NOMO-1 treated with DMSO at 0.1 percent for 48 hours (cell line): ENCODE measurements at regions not wholly inside any gene's neighbourhood (a gene's known extent, or its start where the extent isn't known, plus 50 kb on each side); places are given as distances from the start of the nearest gene placed in this dataset.
A peak's percentile ranks its signal among the peaks of the same experiment; 100 is the strongest.

ENCODE experiments used
- DNase-seq: peaks from one replicate; lab custom pipeline; 2025; ENCODE audit not compliant: unreplicated experiment; lab: John Stamatoyannopoulos, UW

- no peak for DNase-seq
Observed at GRCh38 chr3:72569754-72570440, 278.3 kb downstream of the SHQ1 start.

- no peak for DNase-seq
Observed at GRCh38 chr3:72568083-72568482, 280.2 kb downstream of the SHQ1 start.

DNA sequence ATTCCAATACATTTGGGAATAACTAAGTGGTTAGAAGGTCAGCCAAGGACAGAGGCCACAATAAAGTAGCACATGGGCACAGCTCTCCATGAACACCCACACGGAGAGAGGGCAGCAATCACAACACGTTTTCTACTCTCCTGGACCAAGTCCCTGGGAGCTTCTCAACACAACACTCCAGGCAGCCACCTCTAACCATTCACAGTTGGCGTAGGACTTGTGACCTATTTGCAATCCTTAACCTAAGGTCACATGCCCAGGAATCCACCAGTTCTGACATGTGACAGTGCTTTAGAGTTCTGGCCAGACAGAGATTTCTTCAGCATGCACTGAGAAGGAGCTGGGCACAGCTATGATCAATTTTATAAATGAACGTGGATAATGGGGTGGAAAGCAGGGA, 280.8 kb downstream of the SHQ1 start:
- no peak for DNase-seq

DNA sequence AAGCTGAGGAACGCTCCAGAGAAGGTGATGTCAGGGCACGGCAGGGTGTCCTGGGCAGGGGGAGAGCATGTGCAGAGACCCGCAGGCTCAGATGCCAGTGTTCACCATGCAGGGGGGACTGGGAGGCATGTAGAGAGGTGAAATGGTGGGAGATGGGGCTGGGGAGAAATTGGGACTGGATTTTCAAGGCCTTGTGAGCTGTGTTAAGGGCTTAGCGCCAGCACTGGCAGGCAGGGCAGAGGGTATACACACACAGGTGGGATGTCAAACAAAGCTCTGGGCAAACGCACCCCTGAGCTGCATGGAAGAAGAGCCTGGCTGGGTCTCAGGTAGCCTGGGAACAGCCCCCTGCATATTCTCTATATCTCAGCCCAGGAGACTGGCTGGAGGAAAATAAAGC, 282.7 kb downstream of the SHQ1 start:
- no peak for DNase-seq

- no peak for DNase-seq
Observed at GRCh38 chr3:72563690-72564370, 284.4 kb downstream of the SHQ1 start.

DNA sequence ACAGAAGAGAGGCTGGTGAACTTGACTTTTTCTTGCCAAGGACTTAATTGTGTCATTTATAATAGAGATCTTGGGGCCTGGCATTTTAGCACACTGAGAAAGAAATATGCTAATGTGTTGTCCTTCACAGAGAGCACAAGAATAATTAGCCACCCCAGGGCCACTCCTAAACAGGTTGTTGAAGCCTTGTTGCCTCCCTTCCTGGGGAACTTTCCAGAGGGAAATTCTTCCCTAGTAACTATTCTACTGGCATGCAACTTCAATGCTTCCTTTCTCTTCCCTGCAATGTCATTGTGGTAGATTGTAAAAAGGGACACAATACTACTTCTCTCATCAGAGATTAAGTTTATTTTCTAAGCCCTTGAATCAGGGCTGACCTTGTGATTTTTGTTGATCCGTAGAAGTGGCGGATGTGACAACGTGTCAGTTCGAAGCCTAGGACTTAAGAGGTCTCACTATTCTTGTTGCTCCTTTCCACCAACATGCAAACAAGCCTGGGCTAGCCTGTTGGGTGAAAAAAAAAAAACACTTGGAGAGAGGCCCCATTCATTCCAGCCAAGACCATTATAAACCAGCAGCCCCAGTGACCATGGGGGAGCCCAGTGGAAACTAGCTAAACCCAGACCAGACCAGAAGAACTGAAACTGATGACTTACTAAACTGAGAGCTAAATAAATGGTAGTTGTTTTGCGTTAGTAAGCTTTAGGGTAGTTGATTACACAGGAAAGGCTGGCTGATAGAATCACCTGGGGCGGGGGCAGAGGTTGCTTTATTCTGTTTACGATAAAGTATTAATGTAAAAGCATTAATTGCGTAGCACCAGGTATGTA, 287.2 kb downstream of the SHQ1 start:
- no peak for DNase-seq

DNA sequence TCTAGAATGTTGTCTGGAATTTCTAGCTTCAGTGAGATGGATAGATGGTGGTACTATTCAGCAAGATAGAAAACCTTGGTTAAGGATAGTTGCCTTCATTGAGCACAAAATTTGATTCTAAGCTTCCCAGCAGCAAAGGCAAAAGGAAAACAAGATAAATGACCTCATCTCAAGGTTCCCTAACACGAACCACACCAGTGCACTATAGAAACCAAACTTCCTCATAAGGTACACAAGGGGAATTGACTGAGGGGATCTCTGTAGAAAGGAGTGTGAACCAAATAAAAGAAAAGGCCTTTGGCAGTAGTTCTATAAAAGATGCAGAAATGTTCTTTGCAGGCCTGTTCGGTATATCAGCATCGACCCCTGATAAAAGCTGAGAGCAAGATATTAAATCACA, 288.9 kb downstream of the SHQ1 start:
- DNase-seq, result peak; percentile 58

DNA sequence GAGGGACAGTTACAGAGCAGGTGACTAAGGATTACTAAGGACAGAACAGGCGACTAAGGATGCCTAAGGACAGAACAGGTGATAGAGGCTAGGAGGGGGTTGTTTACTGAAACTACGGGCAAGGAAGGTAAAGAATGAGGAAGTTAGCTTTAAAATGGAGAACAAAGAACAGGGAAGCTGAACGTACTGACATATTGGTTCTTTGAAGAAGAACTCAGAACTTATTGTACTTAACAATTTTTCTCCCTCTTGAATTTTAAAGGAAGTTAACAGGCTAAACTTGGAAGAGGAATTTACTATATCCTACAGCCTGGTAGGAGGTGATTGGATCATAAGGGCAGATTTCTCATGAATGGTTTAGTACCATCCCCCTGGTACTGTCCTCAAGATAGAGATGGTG, 290.2 kb downstream of the SHQ1 start:
- DNase-seq, result peak; percentile 51

GRCh38 chr3:72555714-72556113, 292.5 kb downstream of the SHQ1 start:
- DNase-seq, result no peak

DNA sequence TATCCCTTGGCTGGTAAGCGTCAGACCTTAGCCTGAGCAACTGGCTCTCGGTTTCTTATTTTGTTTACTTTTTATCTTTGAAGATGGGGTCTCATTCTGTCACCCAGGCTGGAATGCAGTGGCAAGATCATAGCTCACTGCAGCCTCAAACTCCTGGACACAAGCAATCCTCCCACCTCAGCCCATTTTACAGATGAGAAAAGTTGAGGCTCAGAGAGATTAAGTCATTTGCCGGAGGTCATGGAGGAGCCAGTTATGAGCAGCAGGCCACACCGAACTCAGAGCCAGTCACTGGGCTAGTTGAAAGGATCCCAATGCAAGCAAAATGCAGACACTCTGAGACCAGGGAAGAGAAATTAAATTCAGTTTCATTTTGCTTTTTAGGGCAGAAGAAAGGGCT, 293.6 kb downstream of the SHQ1 start:
- DNase-seq, result no peak

DNA sequence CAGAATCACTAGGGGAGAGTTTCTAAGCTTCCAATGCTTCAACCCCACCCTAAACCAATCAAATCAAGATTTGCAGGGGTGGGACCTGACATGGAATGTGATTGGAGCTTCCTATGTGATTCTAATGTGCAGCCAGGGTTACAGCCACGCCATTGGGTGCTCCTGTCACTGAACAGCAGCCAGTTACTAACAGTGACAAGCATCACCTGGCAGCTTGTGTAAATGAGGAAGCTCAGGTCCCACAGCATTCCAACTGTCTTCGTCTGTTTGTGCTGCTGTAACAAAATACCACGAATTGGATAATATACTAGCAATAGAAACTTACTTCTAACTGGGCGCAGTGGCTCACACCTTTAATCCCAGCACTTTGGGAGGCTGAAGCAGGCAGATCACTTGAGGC, 294.9 kb downstream of the SHQ1 start:
- DNase-seq, result no peak

DNA sequence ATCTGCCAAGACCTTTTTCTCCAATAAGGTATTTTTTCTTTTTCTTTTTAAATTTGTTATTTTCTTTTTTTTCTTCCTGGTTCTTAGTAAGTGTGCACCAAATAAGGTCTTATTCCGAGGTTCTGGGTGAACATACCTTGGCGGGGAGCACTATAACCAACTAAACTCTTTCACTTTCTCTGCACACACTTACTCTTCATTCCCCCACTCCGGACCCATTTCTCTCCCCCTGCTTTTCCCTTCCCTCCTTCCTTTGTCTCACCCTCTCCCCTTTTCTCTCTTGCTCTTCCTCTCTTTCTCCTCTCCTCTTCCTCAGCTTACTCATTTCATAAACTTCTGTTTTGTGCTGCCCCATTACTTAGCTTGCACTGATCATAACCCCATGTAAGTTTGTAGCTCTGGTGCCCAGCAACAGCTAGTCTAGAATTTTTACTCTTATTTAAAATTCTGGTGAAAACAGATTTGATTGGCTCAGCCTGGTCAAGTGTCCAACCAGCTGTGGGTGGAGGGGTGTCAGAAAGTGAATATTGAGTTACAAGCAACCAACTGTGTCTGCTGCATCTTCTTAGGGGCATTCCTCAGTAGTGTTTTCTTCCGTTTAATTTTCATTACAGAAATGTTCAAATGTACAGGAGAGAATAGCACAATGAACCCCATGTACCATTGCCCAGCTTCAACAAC, 297.5 kb downstream of the SHQ1 start:
- no peak for DNase-seq

DNA sequence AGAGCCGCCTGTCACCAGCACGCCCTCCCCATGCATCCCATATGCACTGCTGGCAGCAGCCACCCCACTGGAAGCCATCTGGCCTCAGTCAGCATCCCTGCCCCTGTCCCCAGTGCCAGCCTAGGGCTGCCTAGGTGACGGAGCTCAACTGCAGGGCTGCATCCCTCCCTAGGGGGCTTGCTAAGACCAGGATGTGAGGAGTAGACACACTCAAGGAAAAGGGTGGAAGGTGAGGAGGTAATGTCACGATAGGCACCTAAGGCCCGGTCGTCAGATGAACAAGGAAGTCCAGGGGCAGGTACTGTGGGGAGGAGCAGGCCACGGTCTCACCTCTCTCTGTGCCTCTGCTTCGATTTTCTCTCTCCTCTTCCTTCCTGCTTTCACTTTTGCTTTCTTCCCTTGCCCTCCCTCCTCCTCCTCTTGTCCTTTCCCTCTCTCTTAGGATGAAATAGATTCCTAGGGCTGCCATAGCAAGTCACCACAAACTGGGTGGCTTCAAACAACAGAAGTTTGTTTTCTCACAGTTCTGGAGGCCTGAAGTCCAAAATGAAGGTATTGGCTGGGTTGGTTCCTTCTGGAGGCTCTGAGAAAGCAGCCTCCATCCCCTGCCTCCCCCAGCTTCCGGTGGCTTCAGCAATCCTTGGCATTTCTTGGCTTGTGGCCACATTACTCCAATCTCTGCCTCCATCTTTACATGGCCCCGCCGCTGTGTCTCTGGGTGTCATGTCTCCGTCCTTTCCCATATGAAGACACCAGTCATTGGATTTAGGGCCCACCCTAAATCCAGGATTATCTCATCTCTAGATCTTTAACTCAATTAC, 298.3 kb downstream of the SHQ1 start:
- peak; percentile 13 for DNase-seq

DNA sequence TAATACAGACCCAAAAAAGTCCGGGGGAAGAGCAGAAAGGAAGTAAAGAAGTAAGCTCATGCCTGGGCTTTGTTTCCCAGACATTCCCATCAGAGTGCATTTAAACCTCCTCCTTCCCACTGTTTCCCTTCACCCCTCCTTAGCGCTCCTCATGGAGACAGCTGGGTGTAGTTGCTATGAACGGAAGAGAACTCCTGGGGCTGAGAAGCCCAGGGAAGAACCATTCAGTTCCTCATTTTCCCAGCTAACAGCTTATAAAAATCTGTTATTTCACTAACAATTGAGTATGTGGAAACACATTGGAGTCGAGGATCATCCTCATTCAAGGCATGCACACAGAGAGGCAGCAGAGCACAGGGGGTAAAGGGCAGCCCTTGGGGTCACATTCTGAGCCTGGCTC, 299.3 kb downstream of the SHQ1 start:
- no peak for DNase-seq

GRCh38 chr3:72548461-72548860, 299.8 kb downstream of the SHQ1 start:
- DNase-seq, result no peak

DNA sequence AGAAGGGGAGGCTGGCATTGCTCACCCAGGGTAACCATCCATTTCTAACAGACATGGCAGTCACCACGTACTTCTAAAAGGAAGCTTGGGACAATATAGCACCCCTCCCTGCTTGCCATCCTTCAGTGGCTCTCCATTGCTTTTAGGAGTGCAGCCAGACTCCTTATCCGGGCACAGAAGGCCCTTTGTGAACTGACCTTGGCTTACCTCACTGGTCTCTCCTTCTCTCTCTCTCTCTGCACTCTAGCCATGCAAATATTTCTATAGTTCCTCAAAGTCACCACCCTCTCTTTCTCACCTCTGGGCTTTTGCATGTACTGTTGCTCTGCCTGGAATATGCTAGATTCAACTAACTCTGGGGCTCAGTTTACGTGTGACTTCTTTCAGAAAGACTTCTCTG, 301.1 kb downstream of the SHQ1 start:
- no peak for DNase-seq

DNA sequence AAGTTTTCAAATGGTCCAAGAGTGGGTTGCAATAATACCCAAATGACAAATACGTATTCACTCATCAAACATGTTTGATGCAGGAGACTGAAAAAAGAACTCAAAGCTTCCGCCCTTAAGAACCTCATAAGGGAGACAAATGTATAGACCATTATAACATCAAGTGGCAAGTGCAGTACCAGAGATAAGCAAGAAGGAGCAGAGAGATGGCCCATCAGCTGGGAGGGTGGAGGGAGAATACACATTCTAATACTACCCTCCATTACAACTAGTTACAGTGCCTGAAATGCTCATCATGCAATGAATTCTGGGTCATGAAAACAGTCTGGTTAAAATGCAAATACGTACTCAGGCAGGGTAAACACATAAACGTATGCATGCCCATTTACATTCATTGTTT, 304.0 kb downstream of the SHQ1 start:
- no peak for DNase-seq

GRCh38 chr3:72543246-72543645, 305.0 kb downstream of the SHQ1 start:
- DNase-seq, result no peak

GRCh38 chr3:72542781-72543180, 305.5 kb downstream of the SHQ1 start:
- DNase-seq, result no peak

- no peak for DNase-seq
Observed at GRCh38 chr3:72539856-72540255, 308.4 kb downstream of the SHQ1 start.
